ENCODE measurements at regions not wholly inside any gene's neighbourhood (a gene's known extent, or its start where the extent isn't known, plus 50 kb on each side); places are given as distances from the start of the nearest gene placed in this dataset.
"Not testable (repeated sequence)": the region's sequence is repeated elsewhere in the genome, so short reads cannot be mapped to it uniquely, and the experiment has no call there.

DNA sequence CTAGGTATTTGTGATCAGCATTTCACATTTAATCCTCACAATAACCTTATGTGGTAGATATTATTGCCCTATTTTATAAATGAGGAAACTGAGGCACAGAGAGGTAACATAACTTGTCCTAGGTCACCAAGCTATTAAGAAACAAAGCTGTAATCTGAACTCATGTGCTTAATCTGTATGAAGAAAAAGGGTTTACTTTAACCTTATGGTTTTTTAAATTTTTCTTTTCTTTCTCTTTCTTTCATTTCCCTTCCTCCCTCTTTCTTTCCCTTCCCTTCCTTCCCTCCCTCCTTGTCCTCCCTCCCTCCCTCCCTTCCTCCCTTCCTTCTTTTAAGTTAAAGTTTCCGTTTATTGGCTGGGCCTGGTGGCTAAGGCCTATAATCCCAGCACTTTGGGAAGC lies 105.2 kb upstream of the AMZ2 start:
- TF ChIP-seq, protein P1, sequence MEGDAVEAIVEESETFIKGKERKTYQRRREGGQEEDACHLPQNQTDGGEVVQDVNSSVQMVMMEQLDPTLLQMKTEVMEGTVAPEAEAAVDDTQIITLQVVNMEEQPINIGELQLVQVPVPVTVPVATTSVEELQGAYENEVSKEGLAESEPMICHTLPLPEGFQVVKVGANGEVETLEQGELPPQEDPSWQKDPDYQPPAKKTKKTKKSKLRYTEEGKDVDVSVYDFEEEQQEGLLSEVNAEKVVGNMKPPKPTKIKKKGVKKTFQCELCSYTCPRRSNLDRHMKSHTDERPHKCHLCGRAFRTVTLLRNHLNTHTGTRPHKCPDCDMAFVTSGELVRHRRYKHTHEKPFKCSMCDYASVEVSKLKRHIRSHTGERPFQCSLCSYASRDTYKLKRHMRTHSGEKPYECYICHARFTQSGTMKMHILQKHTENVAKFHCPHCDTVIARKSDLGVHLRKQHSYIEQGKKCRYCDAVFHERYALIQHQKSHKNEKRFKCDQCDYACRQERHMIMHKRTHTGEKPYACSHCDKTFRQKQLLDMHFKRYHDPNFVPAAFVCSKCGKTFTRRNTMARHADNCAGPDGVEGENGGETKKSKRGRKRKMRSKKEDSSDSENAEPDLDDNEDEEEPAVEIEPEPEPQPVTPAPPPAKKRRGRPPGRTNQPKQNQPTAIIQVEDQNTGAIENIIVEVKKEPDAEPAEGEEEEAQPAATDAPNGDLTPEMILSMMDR (conservative IDR thresholded peaks at IDR 0.05; ENCODE audit: low read depth, low read length) = no peak
- DNase-seq (ENCODE audit: low read depth) = no peak
- no peak overlapping the region for H3K4me3 ChIP-seq (ENCODE audit: low read length)

DNA sequence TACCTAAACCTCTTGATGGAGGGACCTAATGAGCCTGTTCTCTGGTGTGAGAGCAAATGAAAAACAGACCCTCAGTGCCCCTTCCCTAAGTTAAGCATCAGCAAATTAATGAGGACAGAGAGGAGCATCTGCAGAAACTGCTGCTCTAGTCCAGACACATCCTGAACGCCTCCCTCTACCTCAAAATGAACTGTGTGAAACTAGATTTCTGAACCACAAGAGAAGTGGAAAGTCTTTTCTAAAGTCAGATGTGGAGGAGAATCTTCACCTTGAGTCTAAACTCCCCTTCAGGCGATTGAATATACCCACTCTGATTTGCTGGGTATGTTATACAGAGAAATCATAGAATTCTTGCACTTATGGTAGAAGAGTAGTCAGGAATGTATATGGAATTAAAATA lies 104.4 kb upstream of the AMZ2 start:
- H3K4me3 ChIP-seq (ENCODE audit: low read length) = no peak overlapping the region
- no peak for DNase-seq (ENCODE audit: low read depth)
- TF ChIP-seq, protein P1 (conservative IDR thresholded peaks at IDR 0.05; ENCODE audit: low read depth, low read length) = no peak

DNA sequence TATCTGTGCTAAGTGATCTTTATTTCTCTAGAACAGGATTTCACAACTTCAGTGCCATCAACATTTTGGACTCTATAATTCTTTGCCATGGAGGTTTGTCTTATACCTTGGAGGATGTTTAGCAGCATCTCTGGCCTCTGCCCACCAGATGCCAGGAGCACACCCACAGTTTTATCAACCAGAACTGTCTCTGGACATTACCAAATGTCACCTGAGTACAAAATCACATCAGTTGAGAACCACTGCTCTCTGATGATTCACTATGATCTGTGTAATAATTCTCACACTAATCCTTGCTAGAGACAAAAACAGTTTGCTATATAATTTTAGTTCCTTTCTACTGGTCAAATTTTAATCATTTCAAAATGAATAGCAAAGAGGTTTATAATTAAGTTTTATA lies 102.8 kb upstream of the AMZ2 start:
- H3K4me3 ChIP-seq (ENCODE audit: low read length) = no peak overlapping the region
- TF ChIP-seq, protein P1 (conservative IDR thresholded peaks at IDR 0.05; ENCODE audit: low read depth, low read length) = no peak
- DNase-seq (ENCODE audit: low read depth) = no peak

DNA sequence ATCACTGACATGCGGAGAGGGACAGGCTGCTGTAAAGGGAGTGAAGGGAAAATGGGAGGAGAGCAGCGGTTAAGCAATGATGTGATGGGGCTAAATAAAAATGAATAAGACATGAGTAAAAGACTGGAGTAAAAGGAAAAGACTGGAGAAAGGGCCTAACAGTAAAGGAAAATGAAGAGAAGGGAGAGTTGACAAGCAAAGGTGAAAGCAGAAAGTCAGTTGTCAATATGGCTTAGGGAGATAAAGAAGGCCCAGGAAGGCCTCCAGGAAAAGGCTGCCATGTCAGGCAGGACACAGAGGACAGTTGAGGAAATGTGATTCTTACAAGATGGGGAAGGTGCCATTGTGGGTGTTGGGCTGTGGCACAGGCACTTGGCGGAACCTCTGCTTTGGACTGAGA lies 98.9 kb upstream of the AMZ2 start:
- TF ChIP-seq, protein P1 (conservative IDR thresholded peaks at IDR 0.05; ENCODE audit: low read depth, low read length) = no peak
- H3K4me3 ChIP-seq (ENCODE audit: low read length) = no peak overlapping the region
- DNase-seq (ENCODE audit: low read depth) = no peak

DNA sequence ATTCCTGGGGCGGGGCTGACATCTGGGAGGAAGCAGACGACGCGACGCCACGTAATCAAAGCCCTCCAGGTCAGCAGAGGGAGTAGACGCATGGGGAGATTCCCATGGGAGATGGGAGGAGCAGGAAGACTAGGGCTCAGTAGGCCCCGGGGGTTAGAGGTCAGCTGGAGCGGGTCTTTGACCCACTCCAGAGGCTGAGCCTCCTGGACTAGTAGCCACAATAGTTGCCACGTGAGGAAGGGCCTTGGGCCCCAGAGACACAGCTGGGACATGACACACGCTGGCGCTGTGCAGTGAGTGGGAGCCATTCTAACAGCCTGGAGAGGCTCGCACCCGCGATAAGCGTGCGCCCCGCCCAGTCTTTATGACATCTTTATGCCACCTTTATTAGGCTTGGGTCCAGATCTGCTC lies 95.7 kb upstream of the AMZ2 start:
- no peak overlapping the region for H3K4me3 ChIP-seq (ENCODE audit: low read length)
- TF ChIP-seq, protein P1 (conservative IDR thresholded peaks at IDR 0.05; ENCODE audit: low read depth, low read length) = no peak
- DNase-seq (ENCODE audit: low read depth) = no peak

DNA sequence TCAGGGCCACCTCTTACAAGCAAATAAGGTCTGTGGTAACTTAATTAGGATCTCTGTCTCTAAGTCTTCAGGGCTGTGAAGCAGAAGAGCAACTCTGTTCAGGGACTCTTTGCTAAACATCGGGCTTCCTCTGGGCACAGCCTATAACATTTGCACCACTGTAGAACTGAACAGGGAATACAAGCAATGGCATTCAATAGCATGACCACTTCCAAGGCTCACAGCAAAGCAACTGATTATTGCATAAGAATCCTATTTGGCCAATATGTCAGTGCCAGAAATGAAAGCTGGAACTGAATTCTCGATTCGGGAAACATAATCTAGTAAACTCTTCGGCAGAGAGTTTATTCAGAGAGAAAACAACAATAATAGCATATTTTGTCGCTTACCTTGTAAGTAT lies 92.2 kb upstream of the AMZ2 start:
- no peak for DNase-seq (ENCODE audit: low read depth)
- TF ChIP-seq, protein P1 (conservative IDR thresholded peaks at IDR 0.05; ENCODE audit: low read depth, low read length) = no peak

DNA sequence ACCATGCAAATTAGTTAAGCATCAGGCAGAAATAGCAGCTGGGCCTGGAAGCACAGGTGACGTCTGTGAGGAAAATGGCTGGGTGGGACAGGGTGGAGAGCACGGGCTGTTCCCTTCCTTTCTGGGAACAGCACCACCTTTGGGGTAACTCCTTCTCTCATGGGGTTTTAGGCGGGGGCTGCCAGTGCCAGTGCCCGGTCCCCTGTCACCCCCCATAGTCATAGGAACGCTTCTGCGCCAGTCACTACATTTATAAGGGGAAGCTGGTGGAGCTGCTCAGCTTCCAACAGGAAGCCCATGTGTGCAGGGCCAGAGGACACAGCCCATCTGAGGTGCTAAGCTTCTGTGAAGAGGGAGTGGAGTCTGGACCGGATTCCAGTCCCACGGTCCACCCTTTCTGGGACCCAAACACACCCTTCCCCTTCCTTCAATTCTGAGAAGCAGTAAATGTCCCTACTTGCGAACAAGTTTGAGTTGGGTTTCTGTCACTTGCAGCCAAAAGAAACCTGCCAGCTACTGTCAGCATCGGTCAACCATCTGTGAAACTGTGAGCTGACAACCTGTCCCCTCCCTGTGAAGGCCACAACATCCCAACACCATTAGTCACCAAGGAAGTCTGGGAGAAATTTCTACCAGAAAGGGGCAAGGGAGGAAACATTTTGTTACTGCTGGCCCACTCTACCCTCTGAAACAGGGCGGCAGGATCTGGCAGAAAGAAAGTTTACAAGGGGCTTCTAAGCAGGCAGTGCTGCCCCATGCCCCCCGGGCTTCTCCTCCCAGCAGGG lies 86.0 kb upstream of the AMZ2 start:
- no peak for DNase-seq (ENCODE audit: low read depth)
- H3K4me3 ChIP-seq (ENCODE audit: low read length) = no peak overlapping the region
- TF ChIP-seq, protein P1 (conservative IDR thresholded peaks at IDR 0.05; ENCODE audit: low read depth, low read length) = no peak

More for the DNA sequence above, 92.2 kb upstream of the AMZ2 start:
- H3K4me3 ChIP-seq (ENCODE audit: low read length) = no peak overlapping the region

DNA sequence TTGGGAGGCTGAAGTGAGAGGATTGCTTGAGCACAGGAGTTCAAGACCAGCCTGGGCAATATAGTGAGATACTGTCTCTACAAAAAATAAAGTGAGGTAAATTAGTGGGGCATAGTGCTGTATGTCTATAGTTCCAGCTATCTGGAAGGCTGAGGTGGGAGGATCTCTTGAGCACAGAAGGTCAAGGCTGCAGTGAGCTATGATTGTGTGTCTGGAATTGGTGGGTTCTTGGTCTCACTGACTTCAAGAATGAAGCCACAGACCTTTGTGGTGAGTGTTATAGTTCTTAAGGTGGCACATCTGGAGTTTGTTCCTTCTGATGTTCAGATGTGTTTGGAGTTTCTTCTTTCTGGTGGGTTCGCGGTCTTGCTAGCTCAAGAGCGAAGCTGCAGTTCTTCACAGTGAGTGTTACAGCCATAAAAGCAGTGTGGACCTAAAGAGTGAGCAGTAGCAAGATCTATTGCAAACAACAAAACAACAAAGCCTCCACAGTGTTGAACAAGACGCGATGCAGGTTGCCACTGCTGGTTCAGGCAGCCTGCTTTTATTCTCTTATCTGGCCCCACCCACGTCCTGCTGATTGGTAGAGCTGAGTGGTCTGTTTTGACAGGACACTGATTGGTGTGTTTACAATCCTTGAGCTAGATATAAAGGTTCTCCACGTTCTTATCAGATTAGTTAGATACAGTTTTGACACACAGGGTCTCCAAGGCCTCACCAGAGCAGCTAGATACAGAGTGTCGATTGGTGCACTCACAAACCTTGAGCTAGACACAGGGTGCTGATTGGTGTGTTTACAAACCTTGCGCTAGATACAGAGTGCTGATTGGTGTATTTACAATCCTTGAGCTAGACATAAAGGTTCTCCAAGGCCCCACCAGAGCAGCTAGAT lies 79.3 kb upstream of the AMZ2 start:
- H3K4me3 ChIP-seq (ENCODE audit: low read length) = not testable (repeated sequence)

DNA sequence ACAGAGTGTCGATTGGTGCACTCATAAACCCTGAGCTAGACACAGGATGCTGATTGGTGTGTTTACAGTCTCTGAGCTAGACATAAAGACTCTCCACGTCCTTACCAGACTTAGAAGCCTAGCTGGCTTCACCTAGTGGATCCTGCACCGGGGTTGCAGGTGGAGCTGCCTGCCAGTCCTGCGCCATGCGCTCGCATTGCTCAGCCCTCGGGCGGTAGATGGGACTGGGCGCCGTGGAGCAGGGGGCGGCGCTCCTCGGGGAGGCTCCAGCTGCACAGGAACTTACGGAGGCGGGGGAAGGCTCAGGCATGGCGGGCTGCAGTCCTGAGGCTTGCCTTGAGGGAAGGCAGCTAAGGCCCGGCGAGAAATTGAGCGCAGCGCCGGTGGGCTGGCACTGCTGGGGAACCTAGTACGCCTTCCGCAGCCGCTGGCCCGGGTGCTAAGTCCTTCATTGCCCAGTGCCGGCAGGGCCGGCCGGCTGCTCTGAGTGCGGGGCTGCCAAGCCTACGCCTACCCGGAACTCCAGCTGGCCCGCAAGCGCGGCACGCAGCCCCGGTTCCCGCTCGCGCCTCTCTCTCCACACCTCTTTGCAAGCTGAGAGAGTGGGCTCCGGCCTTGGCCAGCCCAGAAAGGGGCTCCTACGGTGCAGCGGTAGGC lies 78.5 kb upstream of the AMZ2 start:
- DNase-seq (ENCODE audit: low read depth) = not testable (repeated sequence)

More for the DNA sequence above, 79.3 kb upstream of the AMZ2 start:
- DNase-seq (ENCODE audit: low read depth) = not testable (repeated sequence)

More for the DNA sequence above, 78.5 kb upstream of the AMZ2 start:
- H3K4me3 ChIP-seq (ENCODE audit: low read length) = not testable (repeated sequence)
